ENCODE measurements at regions not wholly inside any gene's neighbourhood (a gene's known extent, or its start where the extent isn't known, plus 50 kb on each side); places are given as distances from the start of the nearest gene placed in this dataset.

DNA sequence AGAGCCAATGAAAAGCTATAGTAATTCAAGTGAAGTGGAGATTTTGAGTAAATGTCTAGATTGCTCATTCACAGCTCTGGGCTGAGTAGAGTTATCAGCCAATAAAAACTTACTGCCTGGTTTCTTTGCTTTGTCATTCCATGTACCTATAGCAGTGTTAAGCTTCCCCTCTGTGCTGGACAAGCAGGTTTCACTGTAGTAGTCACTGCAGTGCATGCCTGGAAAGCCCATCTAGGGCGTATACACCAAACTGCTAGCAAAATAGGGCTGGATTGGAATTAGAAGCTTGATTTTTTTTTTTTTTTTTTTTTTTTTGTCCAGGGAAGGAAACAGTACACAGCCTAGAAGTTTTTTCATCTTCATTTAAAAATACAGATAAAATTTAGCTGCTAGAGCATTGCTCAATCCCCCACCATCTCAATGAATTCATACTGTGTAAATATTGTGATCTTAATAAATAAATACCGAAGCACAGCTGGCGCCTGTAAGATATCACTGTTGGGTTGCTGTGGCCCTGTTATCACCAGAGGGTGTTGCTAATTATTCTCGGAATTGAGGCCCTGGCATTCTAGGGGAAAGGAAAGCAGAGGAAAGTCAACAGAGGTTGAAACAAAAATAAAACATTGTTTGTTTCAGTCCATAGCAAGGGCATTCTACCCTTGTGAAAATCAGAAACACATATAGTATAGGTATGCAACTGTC lies 968.5 kb upstream of the GJE1 start:
- no peak for DNase-seq (ENCODE audit: low read depth)

DNA sequence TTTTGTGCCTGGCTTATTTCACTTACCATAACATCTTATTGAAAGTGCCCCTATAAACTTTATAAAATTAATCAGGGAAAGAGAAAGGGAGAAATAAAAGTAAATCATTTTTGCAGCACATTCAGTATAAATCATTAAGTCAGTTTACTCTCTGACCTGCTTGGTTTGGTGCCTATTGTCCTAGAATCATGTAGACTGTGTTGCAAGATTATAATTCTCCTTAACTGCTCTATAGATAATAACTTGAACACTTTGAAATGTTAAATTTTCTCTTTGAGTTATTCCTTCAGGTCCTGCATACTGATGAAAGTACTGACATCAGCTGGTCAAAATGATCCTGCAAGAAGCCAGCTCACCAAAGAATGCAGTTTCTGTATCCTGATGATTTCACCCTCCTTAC lies 969.6 kb upstream of the GJE1 start:
- no peak for DNase-seq (ENCODE audit: low read depth)

DNA sequence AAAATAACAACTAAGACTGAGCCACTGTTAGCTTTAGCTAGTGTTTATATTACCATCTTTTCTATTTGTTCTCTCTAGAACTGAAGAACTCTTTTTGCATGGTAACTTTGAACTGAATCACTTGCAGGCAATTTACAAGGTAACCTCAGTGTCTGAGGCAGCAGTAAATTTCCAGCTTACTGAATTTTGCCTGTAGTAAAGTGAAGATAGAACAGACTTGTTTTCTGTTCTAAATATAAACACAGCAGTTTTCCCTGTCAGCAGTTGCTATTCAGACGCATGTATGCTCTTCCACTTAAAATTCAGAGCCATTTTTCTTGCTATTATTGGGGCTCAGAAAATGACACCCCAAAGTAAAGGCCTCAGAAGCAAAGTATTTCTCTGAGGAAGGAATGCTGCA lies 974.0 kb upstream of the GJE1 start:
- DNase-seq (ENCODE audit: low read depth) = no peak

DNA sequence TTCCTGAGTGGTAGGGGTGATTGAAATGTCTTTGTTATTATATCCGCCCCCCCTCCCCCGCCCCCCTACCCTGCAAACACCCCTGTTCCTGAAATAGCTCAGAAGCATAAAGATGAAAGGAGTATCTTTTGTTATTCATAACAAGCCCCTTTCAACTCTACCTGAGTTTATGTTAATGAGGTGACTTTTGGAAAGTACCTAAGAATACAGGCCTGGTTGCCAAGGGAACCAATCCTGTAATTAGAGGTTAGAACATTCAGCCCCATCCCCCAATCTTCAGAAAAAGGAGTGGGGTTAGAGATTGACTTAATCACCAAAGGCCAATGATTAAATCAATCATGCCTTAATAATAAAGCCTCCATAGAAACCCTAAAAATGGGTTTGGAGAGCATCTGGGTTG lies 979.2 kb upstream of the GJE1 start:
- no peak for DNase-seq (ENCODE audit: low read depth)

DNA sequence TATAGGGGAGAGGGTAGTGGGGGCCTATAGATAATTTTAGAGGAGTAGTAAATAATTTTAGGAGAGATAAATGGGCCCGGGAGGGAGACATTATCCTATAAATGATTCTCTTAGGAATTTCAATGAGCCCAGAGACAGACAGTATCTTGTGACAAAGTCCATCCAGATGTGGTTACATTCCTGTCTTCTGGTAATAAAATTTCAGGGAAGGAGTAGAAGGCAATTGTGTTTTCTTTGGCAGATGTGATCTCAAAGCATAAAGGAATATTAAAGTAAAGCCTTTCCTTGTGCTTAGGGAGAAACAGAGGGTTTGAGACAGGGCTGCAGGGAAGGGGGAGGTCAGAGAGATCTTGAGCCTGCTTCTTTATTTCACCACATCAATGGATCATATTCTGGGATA lies 979.8 kb upstream of the GJE1 start:
- DNase-seq (ENCODE audit: low read depth) = peak; percentile 65

DNA sequence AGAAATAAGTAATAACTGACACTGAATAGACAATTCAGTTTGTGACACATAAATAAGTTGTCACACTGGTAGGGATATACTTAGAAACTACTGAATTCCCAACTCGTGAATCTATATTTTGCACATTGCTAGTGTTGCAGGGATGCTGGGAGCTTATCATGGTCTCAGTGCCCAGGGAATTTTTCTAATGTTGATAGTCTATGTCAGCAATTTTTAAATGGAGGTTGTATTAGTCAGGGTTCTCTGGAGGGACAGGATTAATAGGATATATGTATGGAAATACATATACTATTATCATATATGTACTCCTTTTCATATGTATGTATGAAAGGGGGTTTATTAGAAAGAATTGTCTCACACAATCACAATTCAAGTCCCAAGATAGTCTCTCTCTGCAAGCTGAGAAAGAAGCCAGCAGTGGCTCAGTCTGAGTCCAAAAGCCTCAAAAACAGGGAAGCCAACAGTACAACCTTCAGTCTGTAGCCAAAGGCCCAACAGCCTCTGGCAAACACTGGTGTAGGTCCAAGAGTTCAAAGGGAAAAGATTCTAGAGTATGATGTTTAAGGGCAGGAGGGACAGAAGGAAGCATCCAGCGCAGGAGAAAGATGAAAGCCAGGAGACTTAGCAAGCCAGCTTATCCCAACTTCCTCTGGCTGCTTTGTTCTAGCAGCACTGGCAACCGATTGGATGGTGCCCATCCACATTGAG lies 980.9 kb upstream of the GJE1 start:
- DNase-seq (ENCODE audit: low read depth) = no peak

- no peak for DNase-seq (ENCODE audit: low read depth)
Measured at GRCh38 chr6:141141870-141142269, 990.9 kb upstream of the GJE1 start.

GRCh38 chr6:141140905-141141304 lies 991.8 kb upstream of the GJE1 start:
- no peak for DNase-seq (ENCODE audit: low read depth)

DNA sequence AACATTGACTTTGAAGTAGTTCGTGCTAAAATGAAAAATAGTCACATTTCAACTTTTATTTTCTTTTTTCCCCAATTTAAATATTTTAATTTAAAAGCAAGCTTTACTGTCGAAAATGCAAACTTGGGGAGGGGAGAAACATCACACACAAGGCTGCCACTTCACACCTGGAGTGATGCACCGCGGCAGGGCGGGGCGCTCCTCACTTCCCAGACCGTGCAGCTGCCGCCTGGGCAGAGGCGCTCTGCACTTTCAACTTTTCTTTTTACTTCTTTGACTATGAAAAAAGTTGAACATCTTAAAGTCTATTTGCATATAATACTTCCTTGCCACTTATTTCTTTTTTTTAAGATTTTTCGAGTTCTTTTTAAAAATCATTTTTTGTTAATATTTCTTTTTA lies 993.3 kb upstream of the GJE1 start:
- no peak for DNase-seq (ENCODE audit: low read depth)

DNA sequence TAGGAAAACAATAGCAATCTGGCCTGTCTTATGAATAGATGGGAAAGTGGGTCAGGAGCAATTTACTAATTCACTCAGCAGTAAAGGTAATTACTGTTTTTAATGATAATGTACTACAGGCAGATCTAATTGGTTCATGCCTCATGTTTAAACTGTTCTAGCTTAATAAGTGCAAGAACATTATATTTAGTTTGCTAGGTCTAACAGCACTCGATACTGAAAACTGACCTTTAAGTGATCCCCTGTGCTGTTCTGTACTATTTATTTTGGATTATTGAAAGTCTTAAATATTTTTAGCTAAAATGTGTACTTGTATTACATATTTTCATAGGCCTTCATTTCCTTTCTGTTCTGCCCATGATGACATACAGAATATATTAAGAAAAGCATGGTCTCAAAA lies 998.0 kb upstream of the GJE1 start:
- no peak for DNase-seq (ENCODE audit: low read depth)

DNA sequence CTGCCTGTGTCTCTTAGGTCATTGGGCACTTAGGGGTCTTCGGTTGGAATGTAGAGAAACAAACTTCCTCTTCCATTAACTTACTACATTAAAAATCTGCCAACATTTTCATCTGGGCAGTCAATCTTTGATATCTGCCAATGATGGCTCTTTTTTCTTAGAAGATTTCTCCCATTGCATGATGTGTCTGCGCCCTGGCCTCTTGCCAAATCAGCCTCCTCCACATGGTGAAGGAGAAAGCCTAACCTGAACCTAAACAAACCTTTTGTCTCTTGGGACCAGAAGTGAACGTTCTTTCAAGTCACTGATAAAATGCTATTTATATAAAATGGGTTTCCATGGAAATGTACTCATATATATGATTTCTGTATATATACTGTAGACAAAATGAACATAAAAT lies 998.9 kb upstream of the GJE1 start:
- DNase-seq (ENCODE audit: low read depth) = no peak

DNA sequence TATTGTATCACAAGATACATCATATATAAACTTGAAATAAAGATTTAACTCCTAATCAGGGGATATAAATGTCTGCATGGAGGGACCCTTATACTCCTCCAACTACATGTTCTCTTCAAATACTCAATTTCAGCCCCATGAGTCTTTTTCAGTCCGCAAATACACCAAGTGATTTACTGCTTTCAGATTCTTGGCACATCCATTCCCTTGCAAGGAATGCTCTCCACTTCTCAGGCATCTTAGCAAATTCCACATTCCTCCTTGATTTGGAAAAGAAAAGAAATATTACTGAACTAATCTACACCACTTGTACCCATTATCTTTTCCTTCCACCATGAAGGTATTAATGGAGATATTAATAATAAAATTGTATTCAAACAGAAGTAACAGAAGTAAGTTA lies 999.4 kb upstream of the GJE1 start:
- peak; percentile 37 for DNase-seq (ENCODE audit: low read depth)

DNA sequence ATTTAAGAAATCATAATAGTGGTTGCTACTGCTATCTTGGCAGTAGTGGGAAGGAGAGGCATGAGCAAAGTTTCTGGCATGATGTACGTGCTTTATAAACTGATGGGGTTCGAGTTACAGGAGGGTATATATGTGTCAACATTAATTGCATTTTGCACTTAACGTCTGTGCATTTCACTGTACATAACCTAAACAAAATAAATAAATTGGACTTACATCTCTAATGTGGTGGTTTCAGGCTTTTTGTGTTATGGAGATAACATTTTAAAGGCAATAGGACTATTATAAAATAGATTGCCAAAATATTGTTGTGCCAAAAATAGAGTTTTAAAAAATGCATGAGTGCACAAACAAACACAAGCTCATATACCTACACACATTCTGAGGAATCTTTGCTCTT lies 1001.1 kb upstream of the GJE1 start:
- no peak for DNase-seq (ENCODE audit: low read depth)

- DNase-seq (ENCODE audit: low read depth) = no peak
Measured at GRCh38 chr6:141123497-141123896, 1009.2 kb upstream of the GJE1 start.

GRCh38 chr6:141123049-141123448 lies 1009.7 kb upstream of the GJE1 start:
- DNase-seq (ENCODE audit: low read depth) = no peak

GRCh38 chr6:141118991-141119390 lies 1013.7 kb upstream of the GJE1 start:
- no peak for DNase-seq (ENCODE audit: low read depth)

DNA sequence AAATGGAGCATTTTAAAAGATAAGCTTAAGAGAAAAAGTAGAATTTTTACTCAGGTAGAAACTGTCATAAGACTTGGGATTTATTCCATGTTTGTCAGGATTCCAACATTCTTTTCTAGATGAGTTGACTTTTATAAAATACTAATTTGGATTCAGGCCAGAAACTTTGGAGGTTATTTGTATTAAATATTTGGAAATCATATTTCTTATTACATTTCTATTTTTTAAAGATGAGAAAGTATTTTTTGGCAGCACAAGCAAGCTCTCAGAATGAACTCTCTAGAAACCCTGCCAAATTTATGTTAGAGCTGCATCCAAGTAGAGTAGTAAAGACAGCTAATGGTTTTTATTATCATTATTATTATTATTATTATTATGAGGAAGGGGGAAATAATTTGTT lies 1014.9 kb upstream of the GJE1 start:
- no peak for DNase-seq (ENCODE audit: low read depth)

GRCh38 chr6:141110481-141110880 lies 1022.2 kb upstream of the GJE1 start:
- peak; percentile 44 for DNase-seq (ENCODE audit: low read depth)

GRCh38 chr6:141107591-141108160 lies 1025.0 kb upstream of the GJE1 start:
- peak; percentile 52 for DNase-seq (ENCODE audit: low read depth)

- DNase-seq (ENCODE audit: low read depth) = peak; percentile 73
Measured at GRCh38 chr6:141105481-141105880, 1027.2 kb upstream of the GJE1 start.

- DNase-seq (ENCODE audit: low read depth) = peak; percentile 60
Measured at GRCh38 chr6:141103246-141103645, 1029.5 kb upstream of the GJE1 start.

- peak; percentile 6 for DNase-seq (ENCODE audit: low read depth)
Measured at GRCh38 chr6:141097471-141097870, 1035.3 kb upstream of the GJE1 start.

- DNase-seq (ENCODE audit: low read depth) = no peak
Measured at GRCh38 chr6:141095308-141095707, 1037.4 kb upstream of the GJE1 start.

DNA sequence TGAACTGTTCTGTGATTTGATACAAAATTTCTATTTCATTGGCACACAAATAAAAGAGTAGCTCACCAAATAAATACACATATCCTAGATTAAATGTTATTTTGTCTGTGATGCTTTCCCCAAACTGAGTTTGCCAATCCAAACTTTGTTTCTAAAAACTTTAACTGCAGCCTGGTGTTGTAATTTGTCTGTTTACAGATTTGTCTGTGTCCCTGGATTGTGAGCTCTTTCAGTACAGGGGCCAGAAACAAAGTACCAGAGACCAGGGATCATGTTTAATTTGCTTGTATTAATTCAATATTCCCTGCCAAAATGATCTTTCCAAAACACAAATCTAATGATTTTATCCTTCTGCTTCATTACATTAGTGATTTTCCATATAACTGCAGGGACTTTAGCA lies 1044.6 kb upstream of the GJE1 start:
- DNase-seq (ENCODE audit: low read depth) = no peak

Measured in EH (cell line).